ENCODE measurements at regions not wholly inside any gene's neighbourhood (a gene's known extent, or its start where the extent isn't known, plus 50 kb on each side); places are given as distances from the start of the nearest gene placed in this dataset.

DNA sequence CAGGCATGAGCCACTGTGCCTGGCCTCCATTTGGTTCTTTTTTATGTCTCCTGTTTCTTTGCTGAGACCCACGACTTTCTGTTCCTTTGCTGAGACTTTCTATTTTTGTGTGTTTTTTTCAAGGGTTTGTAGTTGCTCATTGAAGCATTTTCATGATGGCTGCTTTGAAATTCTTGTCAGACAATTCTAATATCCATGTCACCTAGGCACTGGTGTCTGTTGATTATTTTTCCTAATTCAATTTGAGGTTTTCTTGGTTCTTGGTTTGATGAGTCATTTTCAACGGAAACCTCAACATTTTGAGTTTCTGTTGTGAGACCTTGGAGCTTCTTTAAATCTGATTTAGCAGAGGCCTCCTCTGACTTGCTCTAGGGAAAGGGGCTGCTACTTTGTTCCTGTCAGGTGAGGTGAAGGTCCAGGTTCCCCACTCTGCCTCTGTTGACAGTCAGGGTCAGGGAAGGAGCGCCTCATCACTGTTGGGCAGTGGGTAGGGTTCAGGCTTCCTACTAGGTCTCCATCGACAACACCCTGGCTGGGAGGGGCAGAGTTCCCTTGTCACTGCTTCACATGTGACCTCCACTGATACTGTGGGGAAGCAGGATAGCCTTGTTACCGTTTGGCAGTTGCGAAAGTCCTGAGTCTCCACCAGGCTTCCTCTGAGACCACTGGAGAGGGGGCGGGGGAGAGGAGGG lies 66.1 kb upstream of the SMOX start (continued):
- TF ChIP-seq, protein P1, sequence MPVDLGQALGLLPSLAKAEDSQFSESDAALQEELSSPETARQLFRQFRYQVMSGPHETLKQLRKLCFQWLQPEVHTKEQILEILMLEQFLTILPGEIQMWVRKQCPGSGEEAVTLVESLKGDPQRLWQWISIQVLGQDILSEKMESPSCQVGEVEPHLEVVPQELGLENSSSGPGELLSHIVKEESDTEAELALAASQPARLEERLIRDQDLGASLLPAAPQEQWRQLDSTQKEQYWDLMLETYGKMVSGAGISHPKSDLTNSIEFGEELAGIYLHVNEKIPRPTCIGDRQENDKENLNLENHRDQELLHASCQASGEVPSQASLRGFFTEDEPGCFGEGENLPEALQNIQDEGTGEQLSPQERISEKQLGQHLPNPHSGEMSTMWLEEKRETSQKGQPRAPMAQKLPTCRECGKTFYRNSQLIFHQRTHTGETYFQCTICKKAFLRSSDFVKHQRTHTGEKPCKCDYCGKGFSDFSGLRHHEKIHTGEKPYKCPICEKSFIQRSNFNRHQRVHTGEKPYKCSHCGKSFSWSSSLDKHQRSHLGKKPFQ (CRISPR knock-in tag; IDR thresholded peaks at IDR 0.05; ENCODE audit: insufficient replicate concordance): no peak
- TF ChIP-seq MEF2D (CRISPR knock-in tag; IDR thresholded peaks at IDR 0.05) (0 out of 2 replicates have a peak, but pooled peaks have one; percentile 24), PHF8 (CRISPR knock-in tag; IDR thresholded peaks at IDR 0.05) (no peak), PAX8 (CRISPR knock-in tag; IDR thresholded peaks at IDR 0.05; ENCODE audit: borderline replicate concordance) (no peak), ZNF569 (CRISPR knock-in tag; IDR thresholded peaks at IDR 0.05; ENCODE audit: borderline replicate concordance) (no peak), HMGA1 (CRISPR knock-in tag; conservative IDR thresholded peaks at IDR 0.05) (no peak), KMT2B (CRISPR knock-in tag; IDR thresholded peaks at IDR 0.05) (no peak), STAT5B (CRISPR knock-in tag; IDR thresholded peaks at IDR 0.05) (no peak), ZNF296 (CRISPR knock-in tag; conservative IDR thresholded peaks at IDR 0.05) (no peak), ZNF335 (CRISPR knock-in tag; IDR thresholded peaks at IDR 0.05) (no peak), FOXK2 (IDR thresholded peaks at IDR 0.05) (no peak), NONO (IDR thresholded peaks at IDR 0.05) (no peak), NONO (CRISPR knock-in tag; conservative IDR thresholded peaks at IDR 0.05) (no peak), HNRNPLL (IDR thresholded peaks at IDR 0.05; ENCODE audit: low read depth, low read length, poor library complexity, severe bottlenecking) (no peak), ZNF549 (CRISPR knock-in tag; IDR thresholded peaks at IDR 0.05) (no peak), EEA1 (CRISPR knock-in tag; IDR thresholded peaks at IDR 0.05; ENCODE audit: borderline replicate concordance) (no peak), DR1 (CRISPR knock-in tag; IDR thresholded peaks at IDR 0.05) (no peak), RBAK (CRISPR knock-in tag; IDR thresholded peaks at IDR 0.05) (no peak), ZSCAN9 (CRISPR knock-in tag; IDR thresholded peaks at IDR 0.05; ENCODE audit: borderline replicate concordance) (no peak), YEATS2 (CRISPR knock-in tag; IDR thresholded peaks at IDR 0.05; ENCODE audit: borderline replicate concordance) (no peak; the same call in 1 of the 2 replicates), ZFYVE20 (CRISPR knock-in tag; IDR thresholded peaks at IDR 0.05; ENCODE audit: borderline replicate concordance, low read depth) (no peak), ATF7 (IDR thresholded peaks at IDR 0.05) (no peak), ATF7 (CRISPR knock-in tag; IDR thresholded peaks at IDR 0.05) (no peak), SOX5 (CRISPR knock-in tag; IDR thresholded peaks at IDR 0.05; ENCODE audit: borderline replicate concordance) (peak; percentile 38), ZNF556 (CRISPR knock-in tag; IDR thresholded peaks at IDR 0.05; ENCODE audit: borderline replicate concordance) (0 out of 2 replicates have a peak, but pooled peaks have one; percentile 18), ZNF552 (CRISPR knock-in tag; IDR thresholded peaks at IDR 0.05; ENCODE audit: borderline replicate concordance) (no peak)
- TF ChIP-seq, protein P2, sequence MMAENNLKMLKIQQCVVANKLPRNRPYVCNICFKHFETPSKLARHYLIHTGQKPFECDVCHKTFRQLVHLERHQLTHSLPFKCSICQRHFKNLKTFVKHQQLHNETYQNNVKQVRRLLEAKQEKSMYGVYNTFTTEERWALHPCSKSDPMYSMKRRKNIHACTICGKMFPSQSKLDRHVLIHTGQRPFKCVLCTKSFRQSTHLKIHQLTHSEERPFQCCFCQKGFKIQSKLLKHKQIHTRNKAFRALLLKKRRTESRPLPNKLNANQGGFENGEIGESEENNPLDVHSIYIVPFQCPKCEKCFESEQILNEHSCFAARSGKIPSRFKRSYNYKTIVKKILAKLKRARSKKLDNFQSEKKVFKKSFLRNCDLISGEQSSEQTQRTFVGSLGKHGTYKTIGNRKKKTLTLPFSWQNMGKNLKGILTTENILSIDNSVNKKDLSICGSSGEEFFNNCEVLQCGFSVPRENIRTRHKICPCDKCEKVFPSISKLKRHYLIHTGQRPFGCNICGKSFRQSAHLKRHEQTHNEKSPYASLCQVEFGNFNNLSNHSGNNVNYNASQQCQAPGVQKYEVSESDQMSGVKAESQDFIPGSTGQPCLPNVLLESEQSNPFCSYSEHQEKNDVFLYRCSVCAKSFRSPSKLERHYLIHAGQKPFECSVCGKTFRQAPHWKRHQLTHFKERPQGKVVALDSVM (CRISPR knock-in tag; IDR thresholded peaks at IDR 0.05): no peak
- TF ChIP-seq, protein P3, sequence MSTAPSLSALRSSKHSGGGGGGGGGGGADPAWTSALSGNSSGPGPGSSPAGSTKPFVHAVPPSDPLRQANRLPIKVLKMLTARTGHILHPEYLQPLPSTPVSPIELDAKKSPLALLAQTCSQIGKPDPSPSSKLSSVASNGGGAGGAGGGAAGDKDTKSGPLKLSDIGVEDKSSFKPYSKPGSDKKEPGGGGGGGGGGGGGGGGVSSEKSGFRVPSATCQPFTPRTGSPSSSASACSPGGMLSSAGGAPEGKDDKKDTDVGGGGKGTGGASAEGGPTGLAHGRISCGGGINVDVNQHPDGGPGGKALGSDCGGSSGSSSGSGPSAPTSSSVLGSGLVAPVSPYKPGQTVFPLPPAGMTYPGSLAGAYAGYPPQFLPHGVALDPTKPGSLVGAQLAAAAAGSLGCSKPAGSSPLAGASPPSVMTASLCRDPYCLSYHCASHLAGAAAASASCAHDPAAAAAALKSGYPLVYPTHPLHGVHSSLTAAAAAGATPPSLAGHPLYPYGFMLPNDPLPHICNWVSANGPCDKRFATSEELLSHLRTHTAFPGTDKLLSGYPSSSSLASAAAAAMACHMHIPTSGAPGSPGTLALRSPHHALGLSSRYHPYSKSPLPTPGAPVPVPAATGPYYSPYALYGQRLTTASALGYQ (CRISPR knock-in tag; IDR thresholded peaks at IDR 0.05): no peak
